ENCODE measurements at regions not wholly inside any gene's neighbourhood (a gene's known extent, or its start where the extent isn't known, plus 50 kb on each side); places are given as distances from the start of the nearest gene placed in this dataset.
A peak's percentile ranks its signal among the peaks of the same experiment; 100 is the strongest.

GRCh38 chr3:157097198-157097597 is 62.7 kb downstream of the CCNL1 start:
- Histone ChIP-seq H3K4me1 (ENCODE audit: insufficient read depth, low read length) (no peaks in the 10 kb centered on the region), H3K27me3 (ENCODE audit: insufficient read depth, low read length, poor library complexity, severe bottlenecking) (no peaks in the 10 kb centered on the region), H3K9me3 (ENCODE audit: low read length) (no peaks in the 10 kb centered on the region), H3K27ac (ENCODE audit: low read depth, low read length) (no peak overlapping the region), H3K36me3 (ENCODE audit: insufficient read depth, low read length) (no peaks in the 10 kb centered on the region), H3K4me3 (ENCODE audit: low read length) (no peak overlapping the region)
- Mint-ChIP-seq H3K4me3 (no peak overlapping the region), H3K27me3 (peaks cover 2 to 5% of the 10 kb centered on the region in 2 donors), H3K9me3 (no peaks in the 10 kb centered on the region), H3K27ac (peak overlapping the region in 1 of 8 donors; percentile 40), H3K36me3 (peaks cover 0 to 7% (median 0%) of the 10 kb centered on the region in 3 donors), H3K4me1 (peaks cover 3 to 12% (median 8%) of the 10 kb centered on the region in 3 donors)
- ChIA-PET POLR2A (no interaction called here), CTCF (interaction anchor here (1.3 kb wide), 1 partner anchor 8 kb away, joined by 3 read pairs; no protein-coding TSS in a partner anchor)
- DNase-seq, result no peak

- Mint-ChIP-seq H3K4me1 (peaks cover 1 to 12% (median 8%) of the 10 kb centered on the region in 3 donors), H3K9me3 (no peaks in the 10 kb centered on the region), H3K27ac (peak overlapping the region in 1 of 8 donors; percentile 77), H3K4me3 (no peak overlapping the region), H3K27me3 (peaks cover 2 to 5% of the 10 kb centered on the region in 2 donors), H3K36me3 (peaks cover 0 to 7% (median 0%) of the 10 kb centered on the region in 3 donors)
- POLR2A ChIA-PET, result no interaction called here
- H3K4me1 ChIP-seq (ENCODE audit: insufficient read depth, low read length), result no peaks in the 10 kb centered on the region
- H3K36me3 ChIP-seq (ENCODE audit: insufficient read depth, low read length), result no peaks in the 10 kb centered on the region
- no peaks in the 10 kb centered on the region for H3K27me3 ChIP-seq (ENCODE audit: insufficient read depth, low read length, poor library complexity, severe bottlenecking)
- H3K9me3 ChIP-seq (ENCODE audit: low read length), result no peaks in the 10 kb centered on the region
- CTCF ChIA-PET, result no interaction called here
- no peak for DNase-seq
- no peak overlapping the region for H3K4me3 ChIP-seq (ENCODE audit: low read length)
- H3K27ac ChIP-seq (ENCODE audit: low read depth, low read length), result no peak overlapping the region
These were observed 63.6 kb downstream of the CCNL1 start for GRCh38 chr3:157096328-157096727.
